ENCODE measurements at regions not wholly inside any gene's neighbourhood (a gene's known extent, or its start where the extent isn't known, plus 50 kb on each side); places are given as distances from the start of the nearest gene placed in this dataset.
"Not testable (repeated sequence)": the region's sequence is repeated elsewhere in the genome, so short reads cannot be mapped to it uniquely, and the experiment has no call there.

DNA sequence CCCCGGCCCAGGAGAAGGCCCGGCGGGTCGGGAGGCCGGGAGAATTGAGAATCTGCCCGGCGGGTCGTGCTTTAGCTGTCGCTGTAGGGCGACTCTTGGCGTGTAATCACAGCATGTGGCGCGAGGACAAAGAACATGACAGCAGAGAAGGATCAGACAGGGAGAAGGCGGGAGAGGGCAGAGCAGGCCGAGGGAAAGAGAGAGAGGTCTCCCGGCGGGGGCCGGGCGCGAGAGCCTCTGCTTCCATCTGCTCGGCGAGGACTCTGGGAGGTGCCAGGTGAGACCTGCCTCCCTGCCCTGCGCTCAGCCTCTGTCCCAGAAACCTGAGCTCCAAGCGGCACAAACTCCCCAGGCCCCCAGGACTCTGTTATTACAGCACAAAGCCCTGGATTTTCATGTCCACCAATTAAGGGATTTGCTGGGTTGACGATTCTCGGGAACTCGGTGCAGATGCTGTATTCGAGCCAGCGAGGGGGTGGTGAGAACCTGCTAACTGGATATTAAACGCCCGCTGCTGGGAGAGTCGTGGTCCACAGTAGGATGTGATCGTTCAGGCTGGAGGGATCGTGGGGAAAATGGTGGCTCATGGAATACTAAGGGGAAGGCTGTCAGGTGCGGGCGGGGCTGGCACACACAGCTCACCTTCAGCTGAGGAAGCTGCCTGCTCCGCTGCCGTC, 172.0 kb upstream of the CIBAR2 start:
- no peak for DNase-seq
- peaks cover 26% of the 10 kb centered on the region for H3F3A ChIP-seq (ENCODE audit: insufficient read depth)
- H3K9me3 ChIP-seq (ENCODE audit: low read depth), result no peaks in the 10 kb centered on the region
- H3K36me3 ChIP-seq (ENCODE audit: low read depth), result no peaks in the 10 kb centered on the region
- H3K9me2 ChIP-seq (ENCODE audit: insufficient read depth), result no peaks in the 10 kb centered on the region
- H3K4me1 ChIP-seq (ENCODE audit: insufficient read depth), result peaks cover 29% of the 10 kb centered on the region
- H4K20me1 ChIP-seq (ENCODE audit: insufficient read depth), result no peaks in the 10 kb centered on the region
- no peaks in the 10 kb centered on the region for H3K27me3 ChIP-seq (replicated peaks; ENCODE audit: insufficient read depth)
- H3K27ac ChIP-seq, result no peak overlapping the region
- in situ Hi-C loops (cut with MboI), result no loop called here
- H3K4me3 ChIP-seq, result no peak overlapping the region
- no peak overlapping the region for H3K9ac ChIP-seq
- H3K4me2 ChIP-seq (ENCODE audit: unreplicated experiment), result no peak overlapping the region
- TF ChIP-seq EZH2 (IDR thresholded peaks at IDR 0.05; ENCODE audit: insufficient read depth, poor library complexity, severe bottlenecking), result no peak
- no peak for TF ChIP-seq EZH2phosphoT487 (IDR thresholded peaks at IDR 0.05; ENCODE audit: insufficient read depth, low read depth)
- WGBS, 2 experiments (ENCODE audit: low coverage in 1 of 2, low lambda C conversion rate in 2 of 2, missing lambda C conversion rate in 2 of 2), result 82 to 85% methylated on average over 37 to 38 of the region's 38 CpGs
- no peak overlapping the region for H2AFZ ChIP-seq
- H3K79me2 ChIP-seq (ENCODE audit: insufficient read depth), result peaks cover 67% of the 10 kb centered on the region

DNA sequence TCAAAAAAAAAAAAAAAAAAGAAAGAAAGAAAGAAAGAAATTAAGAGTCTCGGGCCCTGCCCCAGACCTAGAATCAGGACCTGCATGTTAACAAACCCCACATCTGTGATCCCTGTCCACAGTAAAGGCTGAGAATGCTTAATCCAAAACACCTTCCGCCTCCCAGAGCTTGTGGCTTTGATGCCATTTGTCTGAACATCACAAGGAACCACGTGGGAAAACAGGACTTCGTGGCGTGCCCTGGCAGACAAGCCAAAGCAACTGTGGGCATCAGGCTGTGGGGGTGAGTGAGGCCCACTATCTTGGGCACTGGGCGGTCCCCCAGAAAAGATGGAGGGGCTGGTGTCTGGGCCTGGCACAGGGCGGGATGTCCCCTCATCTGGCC, 173.4 kb upstream of the CIBAR2 start:
- Histone ChIP-seq H3K36me3 (ENCODE audit: low read depth) (no peaks in the 10 kb centered on the region), H3K4me2 (ENCODE audit: unreplicated experiment) (peak overlapping the region; percentile 71), H3K27ac (peak overlapping the region; percentile 88), H3K79me2 (ENCODE audit: insufficient read depth) (peaks cover 69% of the 10 kb centered on the region), H3K9me2 (ENCODE audit: insufficient read depth) (no peaks in the 10 kb centered on the region), H4K20me1 (ENCODE audit: insufficient read depth) (no peaks in the 10 kb centered on the region), H2AFZ (no peak overlapping the region), H3K27me3 (replicated peaks; ENCODE audit: insufficient read depth) (no peaks in the 10 kb centered on the region), H3F3A (ENCODE audit: insufficient read depth) (peaks cover 26% of the 10 kb centered on the region), H3K4me3 (peak overlapping the region; percentile 57; the same call in 1 of the 2 replicates), H3K9me3 (ENCODE audit: low read depth) (no peaks in the 10 kb centered on the region), H3K9ac (peak overlapping the region; percentile 80), H3K4me1 (ENCODE audit: insufficient read depth) (peaks cover 29% of the 10 kb centered on the region)
- DNase-seq, result peak; percentile 55
- WGBS, 2 experiments (ENCODE audit: low coverage in 1 of 2, low lambda C conversion rate in 2 of 2, missing lambda C conversion rate in 2 of 2), result 32% methylated on average over 7 of the region's 7 CpGs
- in situ Hi-C loops (cut with MboI), result no loop called here
- TF ChIP-seq EZH2 (IDR thresholded peaks at IDR 0.05; ENCODE audit: insufficient read depth, poor library complexity, severe bottlenecking) (no peak), EZH2phosphoT487 (IDR thresholded peaks at IDR 0.05; ENCODE audit: insufficient read depth, low read depth) (no peak)

DNA sequence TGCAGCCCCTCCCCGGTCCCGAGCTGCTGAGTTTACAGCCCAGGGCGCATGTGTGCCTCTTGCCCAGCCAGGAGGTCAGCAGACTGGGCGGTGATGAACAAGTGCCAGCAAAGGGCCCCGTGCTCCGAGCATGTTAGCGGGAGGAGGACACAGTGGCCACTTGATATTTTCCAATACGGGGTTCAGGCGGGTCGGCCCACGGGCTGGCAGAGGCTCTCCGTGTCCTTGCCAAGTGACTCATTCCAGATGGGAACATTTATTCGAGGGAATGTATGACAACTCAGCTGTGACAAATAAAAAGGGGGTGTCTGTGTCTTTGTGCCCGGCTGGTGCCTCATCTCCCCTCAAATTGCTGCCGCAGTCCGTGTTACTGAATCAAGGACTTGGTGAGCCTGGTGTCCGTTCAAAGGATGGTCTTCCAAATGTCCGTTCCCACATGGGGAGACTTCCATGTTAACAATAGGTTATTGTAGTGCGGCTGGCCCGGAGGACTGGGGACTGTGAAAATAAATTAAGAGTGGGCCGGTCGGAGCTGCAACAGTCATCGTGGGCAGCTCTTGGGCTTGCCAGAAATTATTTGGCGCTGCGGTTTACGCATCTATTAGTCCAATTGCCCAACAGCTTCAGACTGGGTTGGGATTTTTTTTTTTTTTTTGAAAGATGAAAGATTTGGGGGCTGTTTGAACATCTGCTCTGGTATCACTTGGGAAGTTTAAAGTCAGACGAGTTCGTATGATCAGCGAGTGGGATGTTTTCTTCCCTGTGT, 174.0 kb upstream of the CIBAR2 start:
- no peaks in the 10 kb centered on the region for H3K9me3 ChIP-seq (ENCODE audit: low read depth)
- H3K27me3 ChIP-seq (replicated peaks; ENCODE audit: insufficient read depth), result no peaks in the 10 kb centered on the region
- WGBS, 2 experiments (ENCODE audit: low coverage in 1 of 2, low lambda C conversion rate in 2 of 2, missing lambda C conversion rate in 2 of 2), result 2 to 5% methylated on average over 29 of the region's 29 CpGs
- peaks cover 29% of the 10 kb centered on the region for H3K4me1 ChIP-seq (ENCODE audit: insufficient read depth)
- in situ Hi-C loops (cut with MboI), result no loop called here
- H3K36me3 ChIP-seq (ENCODE audit: low read depth), result no peaks in the 10 kb centered on the region
- peak overlapping the region; percentile 57 for H3K4me3 ChIP-seq
- TF ChIP-seq EZH2 (IDR thresholded peaks at IDR 0.05; ENCODE audit: insufficient read depth, poor library complexity, severe bottlenecking) (no peak), EZH2phosphoT487 (IDR thresholded peaks at IDR 0.05; ENCODE audit: insufficient read depth, low read depth) (0 out of 2 replicates have a peak, but pooled peaks have one; percentile 44)
- H2AFZ ChIP-seq, result no peak overlapping the region
- peak overlapping the region; percentile 71 for H3K4me2 ChIP-seq (ENCODE audit: unreplicated experiment)
- peak overlapping the region; percentile 88 for H3K27ac ChIP-seq
- peak overlapping the region; percentile 80 for H3K9ac ChIP-seq
- H4K20me1 ChIP-seq (ENCODE audit: insufficient read depth), result no peaks in the 10 kb centered on the region
- H3F3A ChIP-seq (ENCODE audit: insufficient read depth), result peaks cover 26% of the 10 kb centered on the region
- no peaks in the 10 kb centered on the region for H3K9me2 ChIP-seq (ENCODE audit: insufficient read depth)
- peak; percentile 96 for DNase-seq
- H3K79me2 ChIP-seq (ENCODE audit: insufficient read depth), result peaks cover 75% of the 10 kb centered on the region

DNA sequence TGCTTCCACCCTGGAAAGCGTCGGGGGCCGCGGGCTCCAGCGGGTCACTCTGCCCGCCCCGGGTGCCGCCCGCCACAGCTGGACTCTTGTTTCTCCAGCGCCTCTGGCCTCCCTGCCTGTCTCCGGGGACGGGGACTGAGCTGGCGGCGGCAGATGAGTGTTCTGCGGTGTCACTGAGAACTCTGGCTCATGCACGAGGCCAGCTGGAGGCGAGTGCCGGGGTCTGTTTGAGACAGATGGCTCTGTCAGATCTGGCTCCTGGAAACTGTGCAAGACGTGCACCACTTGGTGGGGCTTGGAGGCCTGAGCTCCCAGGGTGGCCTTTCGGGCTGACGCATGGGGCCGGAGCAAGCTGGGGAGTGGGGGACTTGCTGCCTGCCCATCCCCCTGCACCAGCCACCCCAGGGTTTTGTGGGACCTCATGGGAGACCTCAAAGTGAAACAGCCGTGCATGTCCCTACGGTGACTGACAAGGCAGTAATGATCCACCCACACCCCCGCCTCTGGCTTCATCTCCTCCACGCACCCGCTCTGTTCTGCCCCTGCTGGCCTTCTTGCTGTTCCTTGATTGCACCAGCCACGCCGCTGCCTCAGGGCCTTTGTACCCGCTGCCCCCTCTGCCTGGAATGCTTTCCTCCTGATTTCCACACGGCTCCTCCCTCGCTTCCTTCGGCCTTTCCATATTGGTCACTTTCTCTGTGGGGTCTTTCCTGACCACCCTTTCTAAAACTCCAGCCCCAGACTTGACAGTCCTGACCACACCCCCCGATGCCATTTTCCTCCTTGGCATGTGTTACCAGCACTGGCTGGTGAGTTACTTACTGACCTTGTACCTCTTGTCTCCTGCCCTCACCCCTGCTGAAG, 174.9 kb upstream of the CIBAR2 start:
- peaks cover 29% of the 10 kb centered on the region for H3K4me1 ChIP-seq (ENCODE audit: insufficient read depth)
- H3K9me2 ChIP-seq (ENCODE audit: insufficient read depth), result no peaks in the 10 kb centered on the region
- no peaks in the 10 kb centered on the region for H3K9me3 ChIP-seq (ENCODE audit: low read depth)
- peak overlapping the region; percentile 80 for H3K9ac ChIP-seq
- DNase-seq, result peak; percentile 83
- WGBS, 2 experiments (ENCODE audit: low coverage in 1 of 2, low lambda C conversion rate in 2 of 2, missing lambda C conversion rate in 2 of 2), result 10 to 12% methylated on average over 33 to 34 of the region's 34 CpGs
- H3K27me3 ChIP-seq (replicated peaks; ENCODE audit: insufficient read depth), result no peaks in the 10 kb centered on the region
- TF ChIP-seq EZH2phosphoT487 (IDR thresholded peaks at IDR 0.05; ENCODE audit: insufficient read depth, low read depth), result no peak
- no peak for TF ChIP-seq EZH2 (IDR thresholded peaks at IDR 0.05; ENCODE audit: insufficient read depth, poor library complexity, severe bottlenecking)
- no peak overlapping the region for H2AFZ ChIP-seq
- H4K20me1 ChIP-seq (ENCODE audit: insufficient read depth), result no peaks in the 10 kb centered on the region
- H3K36me3 ChIP-seq (ENCODE audit: low read depth), result no peaks in the 10 kb centered on the region
- in situ Hi-C loops (cut with MboI), result no loop called here
- peak overlapping the region; percentile 57 for H3K4me3 ChIP-seq
- peak overlapping the region; percentile 71 for H3K4me2 ChIP-seq (ENCODE audit: unreplicated experiment)
- peaks cover 76% of the 10 kb centered on the region for H3K79me2 ChIP-seq (ENCODE audit: insufficient read depth)
- H3K27ac ChIP-seq, result peak overlapping the region; percentile 88
- H3F3A ChIP-seq (ENCODE audit: insufficient read depth), result peaks cover 26% of the 10 kb centered on the region

DNA sequence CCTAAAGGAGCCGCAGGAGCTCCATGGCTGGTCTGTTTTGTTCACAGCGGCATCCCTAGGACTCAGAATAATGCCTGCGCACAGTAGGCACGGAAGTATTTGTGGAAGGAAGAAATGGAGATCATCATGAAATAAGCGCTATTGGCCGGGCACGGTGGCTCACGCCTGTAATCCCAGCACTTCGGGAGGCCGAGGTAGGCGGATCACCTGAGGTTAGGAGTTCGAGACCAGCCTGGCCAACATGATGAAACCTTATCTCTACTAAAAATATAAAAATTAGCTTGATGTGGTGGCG, 175.5 kb upstream of the CIBAR2 start:
- H4K20me1 ChIP-seq (ENCODE audit: insufficient read depth), result not testable (repeated sequence)

More for the DNA sequence above, 175.5 kb upstream of the CIBAR2 start:
- Histone ChIP-seq H3F3A (ENCODE audit: insufficient read depth) (peaks cover 26% of the 10 kb centered on the region), H3K9ac (peak overlapping the region; percentile 80; the same call in 1 of the 2 replicates), H3K27ac (peak overlapping the region; percentile 88), H3K79me2 (ENCODE audit: insufficient read depth) (peaks cover 76% of the 10 kb centered on the region), H3K4me2 (ENCODE audit: unreplicated experiment) (peak overlapping the region; percentile 71), H3K4me1 (ENCODE audit: insufficient read depth) (peaks cover 29% of the 10 kb centered on the region)
- H3K9me3 ChIP-seq (ENCODE audit: low read depth); DNase-seq; H3K4me3 ChIP-seq; H2AFZ ChIP-seq; H3K36me3 ChIP-seq (ENCODE audit: low read depth); H3K9me2 ChIP-seq (ENCODE audit: insufficient read depth); in situ Hi-C loops (cut with MboI); H3K27me3 ChIP-seq (replicated peaks; ENCODE audit: insufficient read depth): not testable (repeated sequence)
- WGBS, 2 experiments (ENCODE audit: low coverage in 1 of 2, low lambda C conversion rate in 2 of 2, missing lambda C conversion rate in 2 of 2), result 96% methylated on average over 13 of the region's 13 CpGs
